Coronary artery (tissue), 2 donors: ENCODE measurements at regions not wholly inside any gene's neighbourhood (a gene's known extent, or its start where the extent isn't known, plus 50 kb on each side); places are given as distances from the start of the nearest gene placed in this dataset.
"Not testable (repeated sequence)": the region's sequence is repeated elsewhere in the genome, so short reads cannot be mapped to it uniquely, and the experiment has no call there.

Source experiments
- DNase-seq: peaks from one replicate; pipeline ENCODE4 v3.0.0-alpha.2; 2017; ENCODE audit warnings: low spot score
- H3K27ac ChIP-seq, 2 donors: fragments of 200-600 bp; sonication (generic); one replicate each; pipeline ENCODE4 v1.5.1; 2016 to 2019
- H3K4me3 ChIP-seq: fragments of 200-600 bp; sonication (generic); 2 replicates; pipeline ENCODE4 v1.5.1; 2016; ENCODE audit warnings: mild to moderate bottlenecking, moderate library complexity
- CTCF ChIP-seq: fragments of 200-600 bp; sonication (generic); IDR thresholded peaks from one replicate; pipeline ENCODE4 v1.5.1; 2019; ENCODE audit warnings: antibody characterized with exemption

- Histone ChIP-seq H3K27ac (no peak overlapping the region), H3K4me3 (no peak overlapping the region)
- TF ChIP-seq CTCF: no peak
- no peak for DNase-seq
These were observed 189.1 kb upstream of the ERBB4 start for GRCh38 chr2:212727751-212728150.

GRCh38 chr2:212726403-212726802 lies 187.8 kb upstream of the ERBB4 start:
- Histone ChIP-seq H3K27ac (no peak overlapping the region), H3K4me3 (no peak overlapping the region)
- DNase-seq: no peak
- TF ChIP-seq CTCF: no peak

- H3K4me3 ChIP-seq: no peak overlapping the region
- no peak overlapping the region for H3K27ac ChIP-seq
- no peak for TF ChIP-seq CTCF
- no peak for DNase-seq
These were observed 186.6 kb upstream of the ERBB4 start for GRCh38 chr2:212725180-212725579.

GRCh38 chr2:212723226-212723625 lies 184.6 kb upstream of the ERBB4 start:
- H3K27ac ChIP-seq: no peak overlapping the region
- no peak for TF ChIP-seq CTCF
- H3K4me3 ChIP-seq: no peak overlapping the region
- DNase-seq: no peak

- no peak overlapping the region for H3K27ac ChIP-seq
- no peak for DNase-seq
- H3K4me3 ChIP-seq: no peak overlapping the region
- TF ChIP-seq CTCF: no peak
These were observed 183.4 kb upstream of the ERBB4 start for GRCh38 chr2:212722046-212722445.

- no peak for TF ChIP-seq CTCF
- Histone ChIP-seq H3K27ac (no peak overlapping the region), H3K4me3 (no peak overlapping the region)
- DNase-seq: no peak
These were observed 182.4 kb upstream of the ERBB4 start for GRCh38 chr2:212721026-212721451.

GRCh38 chr2:212715411-212715810 lies 176.8 kb upstream of the ERBB4 start:
- H3K4me3 ChIP-seq, H3K27ac ChIP-seq, DNase-seq: not testable (repeated sequence)

GRCh38 chr2:212713681-212714080 lies 175.1 kb upstream of the ERBB4 start:
- no peak for TF ChIP-seq CTCF
- Histone ChIP-seq H3K27ac (no peak overlapping the region), H3K4me3 (no peak overlapping the region)
- no peak for DNase-seq
